HG02678 (cell line): ENCODE measurements at regions not wholly inside any gene's neighbourhood (a gene's known extent, or its start where the extent isn't known, plus 50 kb on each side); places are given as distances from the start of the nearest gene placed in this dataset.
"Not testable (repeated sequence)": the region's sequence is repeated elsewhere in the genome, so short reads cannot be mapped to it uniquely, and the experiment has no call there.

Source experiments
- ATAC-seq: cut with Tn5 transposase; IDR thresholded peaks from one replicate; pipeline ENCODE4 v1.9.1; 2021; ENCODE audit warnings: mild to moderate bottlenecking, moderate library complexity; ENCODE audit not compliant: unreplicated experiment

DNA sequence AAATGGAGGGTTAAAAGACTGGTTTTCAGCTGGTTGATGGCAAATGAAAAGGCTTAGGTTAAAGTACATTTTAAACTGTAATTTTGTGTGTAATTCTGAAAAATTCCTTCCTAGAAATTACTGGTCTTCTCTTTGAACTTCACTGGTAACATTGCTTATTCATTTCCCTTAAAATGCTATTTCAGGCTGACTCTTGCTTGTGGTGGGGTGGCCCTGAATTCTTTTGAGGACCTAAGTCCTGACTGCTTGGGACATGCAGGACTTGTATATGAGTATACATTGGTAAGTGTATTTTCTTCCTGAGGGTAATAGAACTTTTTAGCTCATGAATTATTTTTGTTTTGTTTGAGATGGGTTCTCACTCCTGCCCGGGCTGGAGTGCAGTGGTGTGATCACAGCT, 63.0 kb upstream of the ERV3-1 start:
- ATAC-seq = not testable (repeated sequence)

DNA sequence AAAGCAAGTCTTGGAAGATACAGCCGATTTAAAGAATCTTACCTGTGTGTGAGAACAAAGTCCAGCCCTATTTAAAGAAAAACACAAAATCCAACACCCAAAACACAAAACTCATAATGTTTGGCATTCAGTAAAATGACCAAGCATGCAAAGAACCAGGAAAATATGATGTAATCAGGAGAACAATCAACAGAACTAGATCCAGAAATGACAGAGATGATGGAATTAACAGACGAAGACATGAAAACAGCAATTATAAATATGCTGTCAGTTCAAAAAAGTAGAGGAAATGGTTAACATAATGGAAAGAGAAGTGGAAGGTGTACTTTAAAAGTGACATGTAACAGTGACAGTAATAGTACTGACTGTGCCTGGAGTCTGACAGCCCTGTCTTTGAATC, 56.1 kb upstream of the ERV3-1 start:
- ATAC-seq = not testable (repeated sequence)

- peak; percentile 48 for ATAC-seq
Measured at GRCh38 chr7:65059247-65059646, 52.8 kb upstream of the ERV3-1 start.
